Erythroblast (primary cell): ENCODE measurements at regions not wholly inside any gene's neighbourhood (a gene's known extent, or its start where the extent isn't known, plus 50 kb on each side); places are given as distances from the start of the nearest gene placed in this dataset.

ENCODE experiments used
- GATA1 ChIP-seq: IDR thresholded peaks from 2 replicates; pipeline ENCODE4 v1.6.1; 2011; ENCODE audit warnings: low read depth, mild to moderate bottlenecking, control low read depth, low read length, moderate library complexity
- POLR2A ChIP-seq: IDR thresholded peaks from 2 replicates; pipeline ENCODE4 v1.6.1; 2011; ENCODE audit warnings: mild to moderate bottlenecking, low read length

DNA sequence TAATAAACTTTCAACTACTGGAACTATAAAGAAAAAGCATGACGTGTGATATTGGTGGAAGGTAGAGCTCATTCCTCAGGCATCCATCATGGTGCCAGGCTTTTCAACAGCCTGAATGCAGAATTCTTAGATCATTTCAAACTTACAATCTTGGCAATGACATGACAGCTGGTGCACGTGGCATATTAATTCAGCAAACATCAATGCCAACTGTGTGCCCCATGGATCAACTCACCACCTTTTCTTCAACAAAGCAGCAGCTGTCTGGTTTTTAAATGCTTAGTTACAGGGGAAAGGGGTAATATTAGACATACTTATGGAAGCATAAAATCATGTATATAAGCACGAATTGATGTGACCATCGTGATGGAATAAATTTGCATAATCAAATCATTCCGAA lies 56.0 kb upstream of the OR13F1 start:
- TF ChIP-seq POLR2A (no peak), GATA1 (no peak)
